SK-N-SH (cell line): ENCODE measurements at regions not wholly inside any gene's neighbourhood (a gene's known extent, or its start where the extent isn't known, plus 50 kb on each side); places are given as distances from the start of the nearest gene placed in this dataset.

Experiments used
- CTCF ChIA-PET: fragments of 300-600, 350-600 bp; formaldehyde crosslinking; extraction: SDS; loops from one replicate; lab custom pipeline; 2021; lab: Yijun Ruan, JAX
- POLR2A ChIA-PET: fragments of 350-600 bp; sonication (Branson Sonifier 250); formaldehyde crosslinking; extraction: SDS; loops from one replicate; lab custom pipeline; 2020; ENCODE audit warnings: antibody characterized with exemption, inconsistent platforms; lab: Yijun Ruan, JAX
- DNase-seq: peaks from one replicate; pipeline ENCODE4 v3.0.0; 2012
- H2AFZ ChIP-seq: fragments of 200-600 bp; sonication (generic); 2 replicates; pipeline ENCODE4 v1.8.1; 2016; ENCODE audit warnings: antibody characterized with exemption, mild to moderate bottlenecking, low read depth
- H3F3A ChIP-seq: fragments of 200-600 bp; sonication (generic); replicated peaks from 2 replicates; pipeline ENCODE3; 2016; ENCODE audit warnings: antibody characterized with exemption, mild to moderate bottlenecking; ENCODE audit not compliant: insufficient read depth
- H3K27ac ChIP-seq, 2 experiments: fragments of 200-500 bp in 1 of 2; fragments of 200-600 bp in 1 of 2; sonication (Bioruptor generic) in 1 of 2; sonication (generic), shearing (Covaris generic) in 1 of 2; 2 replicates each; pipeline versions ENCODE4 v1.5.1 to v1.6.1; 2014 to 2016; ENCODE audit warnings: low read depth in 2 of 2, inconsistent platforms in 1 of 2, low read length in 1 of 2, mild to moderate bottlenecking in 1 of 2, mixed read lengths in 1 of 2
- H3K27me3 ChIP-seq: fragments of 200-600 bp; sonication (generic), shearing (Covaris generic); 2 replicates; pipeline ENCODE4 v1.6.1; 2016; ENCODE audit warnings: mixed run types; ENCODE audit not compliant: insufficient read depth
- H3K36me3 ChIP-seq, 2 experiments: fragments of 200-500 bp in 1 of 2; fragments of 200-600 bp in 1 of 2; sonication (Bioruptor generic) in 1 of 2; sonication (generic) in 1 of 2; replicated peaks in 1 of 2; 2 replicates each; pipeline versions ENCODE3 to v1.5.1; 2014 to 2016; ENCODE audit warnings: low read length in 1 of 2, mild to moderate bottlenecking in 1 of 2; ENCODE audit not compliant: insufficient read depth in 2 of 2, control insufficient read depth in 1 of 2
- H3K4me1 ChIP-seq, 2 experiments: fragments of 200-500 bp in 1 of 2; fragments of 200-600 bp in 1 of 2; sonication (Bioruptor generic) in 1 of 2; sonication (generic), shearing (Covaris generic) in 1 of 2; 2 replicates each; pipeline versions ENCODE4 v1.5.1 to v1.6.1; 2014 to 2016; ENCODE audit warnings: low read depth in 1 of 2, low read length in 1 of 2, mixed run types in 1 of 2; ENCODE audit not compliant: insufficient read depth in 2 of 2, control insufficient read depth in 1 of 2
- H3K4me2 ChIP-seq: fragments of 200-600 bp; sonication (generic), shearing (Covaris generic); 2 replicates; pipeline ENCODE4 v1.6.1; 2017; ENCODE audit warnings: mixed run types
- H3K4me3 ChIP-seq, 2 experiments: fragments of 200-500 bp in 1 of 2; fragments of 200-600 bp in 1 of 2; sonication (Bioruptor generic) in 1 of 2; sonication (generic), shearing (Covaris generic) in 1 of 2; 2 replicates each; pipeline versions ENCODE4 v1.5.1 to v1.8.1; 2014 to 2016; ENCODE audit warnings: low read depth in 2 of 2, inconsistent platforms in 1 of 2, low read length in 1 of 2, mild to moderate bottlenecking in 1 of 2, mixed read lengths in 1 of 2, moderate library complexity in 1 of 2
- H3K79me2 ChIP-seq: fragments of 200-600 bp; sonication (generic); 2 replicates; pipeline ENCODE4 v1.8.1; 2017; ENCODE audit warnings: mild to moderate bottlenecking; ENCODE audit not compliant: insufficient read depth
- H3K9ac ChIP-seq: fragments of 200-600 bp; sonication (generic); 2 replicates; pipeline ENCODE4 v1.6.1; 2017; ENCODE audit warnings: mixed run types
- H3K9me2 ChIP-seq: fragments of 200-600 bp; sonication (generic); 2 replicates; pipeline ENCODE4 v1.6.1; 2017; ENCODE audit warnings: mixed run types
- H3K9me3 ChIP-seq: fragments of 200-600 bp; sonication (generic); 2 replicates; pipeline ENCODE4 v1.6.1; 2017; ENCODE audit warnings: mixed run types, mild to moderate bottlenecking, moderate library complexity
- H4K20me1 ChIP-seq: fragments of 200-600 bp; sonication (generic); 2 replicates; pipeline ENCODE4 v1.6.1; 2017; ENCODE audit warnings: mild to moderate bottlenecking, mixed run types; ENCODE audit not compliant: insufficient read depth
- EP300 ChIP-seq, 2 experiments: IDR thresholded peaks; 2 replicates each; pipeline versions ENCODE4 v1.4.0 to v1.6.1; 2012; ENCODE audit warnings: borderline replicate concordance in 1 of 2, low read depth in 1 of 2, low read length in 1 of 2
- FOSL2 ChIP-seq: IDR thresholded peaks from 2 replicates; pipeline ENCODE4 v1.4.0; 2012; ENCODE audit warnings: low read depth, mild to moderate bottlenecking, moderate library complexity, borderline replicate concordance
- FOXM1 ChIP-seq: IDR thresholded peaks from 2 replicates; pipeline ENCODE4 v1.4.0; 2012; ENCODE audit warnings: low read depth, mild to moderate bottlenecking
- IRF3 ChIP-seq: fragments of 150-350 bp; IDR thresholded peaks from 2 replicates; pipeline ENCODE4 v1.6.1; 2016; ENCODE audit warnings: mild to moderate bottlenecking, low read depth, low read length
- JUND ChIP-seq: IDR thresholded peaks from 2 replicates; pipeline ENCODE4 v1.4.0; 2012
- MEF2A ChIP-seq: IDR thresholded peaks from 2 replicates; pipeline ENCODE4 v1.4.0; 2012; ENCODE audit warnings: low read depth, borderline replicate concordance
- POLR2AphosphoS5 ChIP-seq: IDR thresholded peaks from 2 replicates; pipeline ENCODE4 v1.6.1; 2012; ENCODE audit warnings: low read depth, low read length
- RCOR1 ChIP-seq: fragments of 150-350 bp; IDR thresholded peaks from 2 replicates; pipeline ENCODE4 v1.6.1; 2017; ENCODE audit warnings: antibody characterized with exemption, low read length
- REST ChIP-seq: IDR thresholded peaks from 2 replicates; pipeline ENCODE4 v1.6.1; 2012; ENCODE audit warnings: mild to moderate bottlenecking, low read depth, low read length, moderate library complexity
- RFX5 ChIP-seq: IDR thresholded peaks from 2 replicates; pipeline ENCODE4 v1.6.1; 2012; ENCODE audit warnings: mild to moderate bottlenecking, improper control_type of control experiment, low read length
- SIN3A ChIP-seq: IDR thresholded peaks from 2 replicates; pipeline ENCODE4 v1.6.1; 2012; ENCODE audit warnings: low read depth, mild to moderate bottlenecking, low read length, moderate library complexity, borderline replicate concordance
- SMC3 ChIP-seq: IDR thresholded peaks from 2 replicates; pipeline ENCODE4 v1.6.1; 2012; ENCODE audit warnings: low read depth, low read length, improper control_type of control experiment
- TAF1 ChIP-seq: IDR thresholded peaks from 2 replicates; pipeline ENCODE4 v1.6.1; 2012; ENCODE audit warnings: low read depth, mild to moderate bottlenecking, low read length, moderate library complexity, borderline replicate concordance
- WGBS: methylation state at CpG from one replicate; pipeline ENCODE4 v1.1.6; 2017; ENCODE audit warnings: low lambda C conversion rate; 5-methylcytosine and 5-hydroxymethylcytosine counted together
- TF ChIP-seq, protein P1 (sequence below): fragments of 200-600 bp; sonication (generic); IDR thresholded peaks from 2 replicates; pipeline ENCODE4 v1.6.1; 2017; ENCODE audit warnings: antibody characterized with exemption, mild to moderate bottlenecking, moderate library complexity

DNA sequence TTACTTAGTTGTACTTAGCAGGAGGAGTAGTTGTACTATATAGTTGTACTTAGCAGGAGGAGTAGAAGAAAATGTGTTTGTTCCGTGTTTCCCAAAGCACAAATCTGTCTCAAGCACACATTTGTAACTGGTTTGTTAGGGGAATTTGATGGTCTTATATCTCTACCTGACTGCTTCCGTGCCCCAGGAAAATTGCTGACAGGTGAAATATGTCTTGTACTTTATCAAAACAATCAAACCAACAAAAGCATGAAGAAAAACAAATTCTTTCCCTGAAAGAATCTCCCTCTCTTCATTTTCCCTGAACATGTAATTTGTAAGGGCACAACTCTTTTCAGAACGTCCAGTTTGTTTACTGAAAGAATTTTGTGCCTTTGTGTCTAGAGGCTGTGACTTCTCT, 106.6 kb upstream of the RGS17 start:
- DNase-seq = no peak
- POLR2A ChIA-PET = no interaction called here
- Histone ChIP-seq H3K79me2 (no peaks in the 10 kb centered on the region), H3F3A (no peaks in the 10 kb centered on the region), H4K20me1 (no peaks in the 10 kb centered on the region), H3K27me3 (no peaks in the 10 kb centered on the region), H3K36me3 (no peaks in the 10 kb centered on the region), H3K4me3 (no peak overlapping the region), H3K9ac (no peak overlapping the region), H3K4me2 (no peak overlapping the region), H3K4me1 (no peaks in the 10 kb centered on the region), H3K27ac (no peak overlapping the region), H2AFZ (no peak overlapping the region), H3K9me3 (no peaks in the 10 kb centered on the region), H3K9me2 (no peaks in the 10 kb centered on the region)
- whole genome bisulfite sequencing = 62% methylated on average over 3 of the region's 3 CpGs
- TF ChIP-seq TAF1 (no peak), REST (no peak), FOXM1 (no peak), FOSL2 (no peak), MEF2A (no peak), RFX5 (no peak), POLR2AphosphoS5 (no peak), JUND (no peak), RCOR1 (no peak), SMC3 (no peak), IRF3 (no peak), EP300 (IDR thresholded peaks at IDR 0.05; ENCODE audit: borderline replicate concordance in 1 of 2, low read depth in 1 of 2, low read length in 1 of 2) (no peak), SIN3A (no peak)
- TF ChIP-seq, protein P1, sequence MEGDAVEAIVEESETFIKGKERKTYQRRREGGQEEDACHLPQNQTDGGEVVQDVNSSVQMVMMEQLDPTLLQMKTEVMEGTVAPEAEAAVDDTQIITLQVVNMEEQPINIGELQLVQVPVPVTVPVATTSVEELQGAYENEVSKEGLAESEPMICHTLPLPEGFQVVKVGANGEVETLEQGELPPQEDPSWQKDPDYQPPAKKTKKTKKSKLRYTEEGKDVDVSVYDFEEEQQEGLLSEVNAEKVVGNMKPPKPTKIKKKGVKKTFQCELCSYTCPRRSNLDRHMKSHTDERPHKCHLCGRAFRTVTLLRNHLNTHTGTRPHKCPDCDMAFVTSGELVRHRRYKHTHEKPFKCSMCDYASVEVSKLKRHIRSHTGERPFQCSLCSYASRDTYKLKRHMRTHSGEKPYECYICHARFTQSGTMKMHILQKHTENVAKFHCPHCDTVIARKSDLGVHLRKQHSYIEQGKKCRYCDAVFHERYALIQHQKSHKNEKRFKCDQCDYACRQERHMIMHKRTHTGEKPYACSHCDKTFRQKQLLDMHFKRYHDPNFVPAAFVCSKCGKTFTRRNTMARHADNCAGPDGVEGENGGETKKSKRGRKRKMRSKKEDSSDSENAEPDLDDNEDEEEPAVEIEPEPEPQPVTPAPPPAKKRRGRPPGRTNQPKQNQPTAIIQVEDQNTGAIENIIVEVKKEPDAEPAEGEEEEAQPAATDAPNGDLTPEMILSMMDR = no peak
- CTCF ChIA-PET = no interaction called here
